Cardiac fibroblast (primary cell): ENCODE measurements at regions not wholly inside any gene's neighbourhood (a gene's known extent, or its start where the extent isn't known, plus 50 kb on each side); places are given as distances from the start of the nearest gene placed in this dataset.
"Not testable (repeated sequence)": the region's sequence is repeated elsewhere in the genome, so short reads cannot be mapped to it uniquely, and the experiment has no call there.

Experiments used
- DNase-seq, 2 donors: peaks; one replicate each; pipeline versions ENCODE4 v3.0.0 to v3.0.0-alpha.2; 2010; ENCODE audit warnings: low read depth in 2 of 2
- H3K4me3 ChIP-seq, 2 donors: replicated peaks in 1 of 2; 1 replicate in 1 of 2; 2 replicates in 1 of 2; pipeline ENCODE4 v1.5.1; 2011; ENCODE audit warnings: low read depth in 2 of 2, low read length in 2 of 2, mild to moderate bottlenecking in 2 of 2, moderate library complexity in 1 of 2
- TF ChIP-seq, protein P1 (sequence below): IDR thresholded peaks from one replicate; pipeline ENCODE4 v1.5.1; 2011; ENCODE audit warnings: low read depth, mild to moderate bottlenecking, low read length, inconsistent platforms

DNA sequence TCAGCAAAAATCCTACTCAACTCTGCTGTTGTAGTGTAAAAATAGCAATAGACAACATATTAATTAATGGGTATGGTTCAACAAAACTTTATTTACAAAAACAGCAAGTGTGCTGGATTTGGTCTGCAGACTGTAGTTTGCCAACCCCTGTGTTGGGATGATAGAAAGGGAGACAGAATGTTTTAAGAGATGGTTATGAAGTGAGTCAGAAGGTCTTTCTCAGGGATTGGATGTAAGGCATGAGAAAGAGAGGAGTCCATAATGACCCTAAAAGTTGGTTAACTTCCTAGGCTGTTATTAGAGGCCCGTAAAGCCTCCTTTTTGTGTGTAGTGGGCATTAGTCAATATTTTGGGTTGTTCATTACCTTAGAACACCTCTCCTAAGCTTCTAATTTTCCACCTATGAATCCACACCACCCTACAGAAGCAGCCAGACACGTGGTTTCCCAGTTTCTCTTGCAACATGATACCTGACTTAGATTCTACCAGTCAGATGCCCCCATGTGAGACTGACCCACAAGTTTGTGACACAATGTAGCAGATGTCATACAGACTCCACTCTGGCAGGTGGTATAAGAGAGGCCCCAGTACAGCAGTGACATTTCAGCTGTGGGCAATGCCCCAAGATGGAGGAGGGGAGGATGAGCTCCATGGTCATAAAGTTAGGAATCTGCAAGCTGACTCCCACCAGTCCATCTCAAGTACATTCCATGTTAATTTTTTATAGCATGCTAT is 1015.6 kb downstream of the KCNMA1 start:
- peak in 1 of 2 donors; percentile 27 for DNase-seq
- no peak overlapping the region for H3K4me3 ChIP-seq
- TF ChIP-seq, protein P1, sequence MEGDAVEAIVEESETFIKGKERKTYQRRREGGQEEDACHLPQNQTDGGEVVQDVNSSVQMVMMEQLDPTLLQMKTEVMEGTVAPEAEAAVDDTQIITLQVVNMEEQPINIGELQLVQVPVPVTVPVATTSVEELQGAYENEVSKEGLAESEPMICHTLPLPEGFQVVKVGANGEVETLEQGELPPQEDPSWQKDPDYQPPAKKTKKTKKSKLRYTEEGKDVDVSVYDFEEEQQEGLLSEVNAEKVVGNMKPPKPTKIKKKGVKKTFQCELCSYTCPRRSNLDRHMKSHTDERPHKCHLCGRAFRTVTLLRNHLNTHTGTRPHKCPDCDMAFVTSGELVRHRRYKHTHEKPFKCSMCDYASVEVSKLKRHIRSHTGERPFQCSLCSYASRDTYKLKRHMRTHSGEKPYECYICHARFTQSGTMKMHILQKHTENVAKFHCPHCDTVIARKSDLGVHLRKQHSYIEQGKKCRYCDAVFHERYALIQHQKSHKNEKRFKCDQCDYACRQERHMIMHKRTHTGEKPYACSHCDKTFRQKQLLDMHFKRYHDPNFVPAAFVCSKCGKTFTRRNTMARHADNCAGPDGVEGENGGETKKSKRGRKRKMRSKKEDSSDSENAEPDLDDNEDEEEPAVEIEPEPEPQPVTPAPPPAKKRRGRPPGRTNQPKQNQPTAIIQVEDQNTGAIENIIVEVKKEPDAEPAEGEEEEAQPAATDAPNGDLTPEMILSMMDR: no peak

DNA sequence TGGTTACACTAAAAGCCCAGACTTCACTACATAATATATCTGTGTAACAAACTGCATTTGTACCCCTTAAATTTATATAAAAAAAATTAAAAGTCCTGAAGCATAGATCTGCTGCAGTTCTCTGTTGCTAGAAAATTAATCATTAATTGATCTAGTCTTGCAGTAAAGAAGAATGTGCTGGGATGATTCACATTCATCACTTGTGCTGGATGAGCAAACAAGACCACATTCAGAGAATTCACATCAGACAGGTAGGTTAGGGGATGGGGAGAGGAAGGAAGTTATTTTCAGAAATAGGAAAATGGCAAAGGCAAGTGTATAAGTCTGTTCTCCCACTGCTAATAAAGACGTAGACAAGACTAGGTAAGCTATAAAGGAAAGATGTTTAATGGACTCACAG is 1019.0 kb downstream of the KCNMA1 start:
- DNase-seq: no peak
- no peak overlapping the region for H3K4me3 ChIP-seq
- TF ChIP-seq, protein P1: no peak

DNA sequence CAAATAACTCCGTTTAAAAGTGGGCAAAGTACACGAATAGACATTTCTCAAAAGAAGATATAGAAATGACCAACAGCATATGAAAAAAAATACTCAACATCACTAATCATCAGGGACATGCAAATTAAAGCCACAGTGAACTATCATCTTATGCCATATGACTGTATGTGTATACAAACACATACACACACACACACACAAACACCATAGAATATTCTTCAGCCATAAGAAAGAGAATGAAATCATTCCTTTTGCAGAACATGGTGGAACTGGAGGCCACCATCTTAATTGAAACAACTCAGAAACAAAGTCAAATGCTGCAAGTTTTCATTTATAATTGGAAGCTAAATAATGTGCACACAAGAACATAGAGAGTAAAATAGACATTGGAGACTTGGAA is 1019.4 kb downstream of the KCNMA1 start:
- no peak overlapping the region for H3K4me3 ChIP-seq
- no peak for DNase-seq
- TF ChIP-seq, protein P1: no peak

GRCh38 chr10:76616666-76617065 is 1020.9 kb downstream of the KCNMA1 start:
- DNase-seq, H3K4me3 ChIP-seq: not testable (repeated sequence)

DNA sequence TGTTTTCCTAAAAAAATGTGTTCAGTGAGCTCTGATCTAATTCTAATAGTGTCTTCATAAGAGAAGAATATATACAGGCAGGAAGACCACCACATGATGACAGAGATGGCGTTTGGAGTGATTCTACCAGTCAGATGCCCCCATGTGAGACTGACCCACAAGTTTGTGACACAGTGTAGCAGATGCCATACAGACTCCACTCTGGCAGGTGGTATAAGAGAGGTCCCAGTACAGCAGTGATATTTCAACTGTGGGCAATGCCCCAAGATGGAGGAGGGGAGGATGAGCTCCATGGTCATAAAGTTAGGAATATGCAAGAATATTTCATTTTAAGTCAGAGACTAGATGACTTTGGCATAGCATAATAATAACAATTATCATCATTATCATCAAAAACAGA is 1022.6 kb downstream of the KCNMA1 start:
- H3K4me3 ChIP-seq: no peak overlapping the region
- TF ChIP-seq, protein P1: no peak
- no peak for DNase-seq
